Suprapubic skin (tissue), 4 donors: ENCODE measurements at regions not wholly inside any gene's neighbourhood (a gene's known extent, or its start where the extent isn't known, plus 50 kb on each side); places are given as distances from the start of the nearest gene placed in this dataset.

Experiments used
- DNase-seq, 2 donors: peaks; one replicate each; pipeline ENCODE4 v3.0.0-alpha.2; 2019; ENCODE audit warnings: low spot score in 2 of 2
- H3K27ac ChIP-seq: fragments of 200-600 bp; sonication (generic); one replicate; pipeline ENCODE4 v1.5.1; 2019
- H3K27me3 ChIP-seq: fragments of 200-600 bp; sonication (generic); one replicate; pipeline ENCODE4 v1.5.1; 2019
- H3K36me3 ChIP-seq: fragments of 200-600 bp; sonication (generic); one replicate; pipeline ENCODE4 v1.5.1; 2019
- H3K4me1 ChIP-seq: fragments of 200-600 bp; sonication (generic); one replicate; pipeline ENCODE4 v1.5.1; 2019
- H3K4me3 ChIP-seq: fragments of 200-600 bp; sonication (generic); one replicate; pipeline ENCODE4 v1.5.1; 2019; ENCODE audit warnings: mild to moderate bottlenecking
- H3K9me3 ChIP-seq: fragments of 200-600 bp; sonication (generic); one replicate; pipeline ENCODE4 v1.5.1; 2019
- EP300 ChIP-seq: sonication (generic); formaldehyde crosslinking; IDR thresholded peaks from one replicate; pipeline ENCODE4 v1.6.1; 2017; ENCODE audit warnings: antibody characterized with exemption
- POLR2A ChIP-seq, 2 donors: fragments of 450-650 bp; IDR thresholded peaks; one replicate each; pipeline ENCODE4 v1.6.1; 2017; ENCODE audit warnings: antibody characterized with exemption in 2 of 2, mild to moderate bottlenecking in 2 of 2, moderate library complexity in 2 of 2
- POLR2AphosphoS5 ChIP-seq, 3 donors: sonication (generic); formaldehyde crosslinking; IDR thresholded peaks; one replicate each; pipeline ENCODE4 v1.6.1; 2017; ENCODE audit warnings: antibody characterized with exemption in 3 of 3
- WGBS: methylation state at CpG from one replicate; pipeline ENCODE4 v1.1.5; 2018; 5-methylcytosine and 5-hydroxymethylcytosine counted together
- TF ChIP-seq, protein P1 (sequence below), 2 donors: fragments of 200-600 bp in 1 of 2; fragments of 450-650 bp in 1 of 2; sonication (generic) in 1 of 2; IDR thresholded peaks; one replicate each; pipeline ENCODE4 v1.5.1; 2016 to 2019; ENCODE audit warnings: antibody characterized with exemption in 2 of 2, mild to moderate bottlenecking in 1 of 2, moderate library complexity in 1 of 2

DNA sequence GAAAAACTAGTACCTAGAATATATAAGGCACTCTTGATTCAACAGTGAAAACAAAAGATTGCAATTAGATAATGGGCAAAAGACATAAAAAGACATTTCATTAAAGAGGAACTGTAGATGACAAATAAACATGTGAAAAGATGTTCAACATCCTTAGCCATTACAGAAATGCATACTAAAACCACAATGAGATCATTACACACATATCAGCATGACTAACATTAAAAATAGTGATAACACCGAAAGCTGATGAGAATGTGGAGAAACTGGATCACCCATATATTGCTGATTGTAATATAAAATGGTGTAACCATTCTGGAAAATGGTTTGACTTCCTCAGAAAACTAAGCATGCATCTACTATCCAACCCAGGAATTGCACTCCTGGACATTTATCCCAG is 340.3 kb downstream of the SEC16B start:
- no peaks in the 10 kb centered on the region for H3K9me3 ChIP-seq
- TF ChIP-seq POLR2AphosphoS5 (IDR thresholded peaks at IDR 0.05): no peak
- TF ChIP-seq POLR2A (IDR thresholded peaks at IDR 0.05): no peak
- no peak for TF ChIP-seq EP300
- TF ChIP-seq, protein P1, sequence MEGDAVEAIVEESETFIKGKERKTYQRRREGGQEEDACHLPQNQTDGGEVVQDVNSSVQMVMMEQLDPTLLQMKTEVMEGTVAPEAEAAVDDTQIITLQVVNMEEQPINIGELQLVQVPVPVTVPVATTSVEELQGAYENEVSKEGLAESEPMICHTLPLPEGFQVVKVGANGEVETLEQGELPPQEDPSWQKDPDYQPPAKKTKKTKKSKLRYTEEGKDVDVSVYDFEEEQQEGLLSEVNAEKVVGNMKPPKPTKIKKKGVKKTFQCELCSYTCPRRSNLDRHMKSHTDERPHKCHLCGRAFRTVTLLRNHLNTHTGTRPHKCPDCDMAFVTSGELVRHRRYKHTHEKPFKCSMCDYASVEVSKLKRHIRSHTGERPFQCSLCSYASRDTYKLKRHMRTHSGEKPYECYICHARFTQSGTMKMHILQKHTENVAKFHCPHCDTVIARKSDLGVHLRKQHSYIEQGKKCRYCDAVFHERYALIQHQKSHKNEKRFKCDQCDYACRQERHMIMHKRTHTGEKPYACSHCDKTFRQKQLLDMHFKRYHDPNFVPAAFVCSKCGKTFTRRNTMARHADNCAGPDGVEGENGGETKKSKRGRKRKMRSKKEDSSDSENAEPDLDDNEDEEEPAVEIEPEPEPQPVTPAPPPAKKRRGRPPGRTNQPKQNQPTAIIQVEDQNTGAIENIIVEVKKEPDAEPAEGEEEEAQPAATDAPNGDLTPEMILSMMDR (IDR thresholded peaks at IDR 0.05): no peak
- no peaks in the 10 kb centered on the region for H3K27me3 ChIP-seq
- no peaks in the 10 kb centered on the region for H3K4me1 ChIP-seq
- H3K27ac ChIP-seq: no peak overlapping the region
- no peak overlapping the region for H3K4me3 ChIP-seq
- 72% methylated on average over 1 of the region's 1 CpG for WGBS
- no peaks in the 10 kb centered on the region for H3K36me3 ChIP-seq
- no peak for DNase-seq

DNA sequence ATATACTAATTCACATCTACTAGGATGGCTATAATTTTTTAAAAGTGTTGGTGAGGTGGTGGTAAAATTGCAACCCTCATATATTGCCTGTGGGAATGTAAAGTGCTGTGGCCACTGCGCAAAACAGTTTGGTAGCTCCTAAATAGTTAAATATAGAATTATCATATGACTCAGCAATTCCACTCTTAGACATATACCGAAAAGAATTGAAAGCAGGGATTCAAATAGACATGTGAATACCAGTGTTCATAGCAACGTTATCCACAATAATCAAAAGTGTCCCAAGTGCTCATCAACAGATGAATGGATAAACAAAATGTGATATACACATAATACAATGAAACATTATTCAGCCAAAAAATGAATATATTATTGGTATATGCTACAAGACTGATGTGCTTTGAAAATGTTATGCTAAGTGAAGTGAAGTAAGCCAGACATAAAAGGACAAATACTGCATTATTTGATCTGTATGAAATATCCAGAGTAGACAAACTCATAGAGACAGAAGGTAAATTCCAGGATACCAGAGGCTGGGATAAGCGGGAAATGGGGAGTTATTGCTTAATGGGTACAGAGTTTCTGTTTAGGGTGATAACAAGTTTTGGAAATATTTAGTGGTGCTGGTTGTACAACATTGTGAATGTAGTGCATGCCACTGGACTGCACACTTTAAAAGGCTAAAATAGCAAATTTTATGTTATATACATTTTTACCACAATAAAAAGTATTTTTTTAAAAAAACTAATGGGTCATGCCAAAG is 342.5 kb downstream of the SEC16B start:
- WGBS: 78% methylated on average over 4 of the region's 4 CpGs
- no peaks in the 10 kb centered on the region for H3K9me3 ChIP-seq

DNA sequence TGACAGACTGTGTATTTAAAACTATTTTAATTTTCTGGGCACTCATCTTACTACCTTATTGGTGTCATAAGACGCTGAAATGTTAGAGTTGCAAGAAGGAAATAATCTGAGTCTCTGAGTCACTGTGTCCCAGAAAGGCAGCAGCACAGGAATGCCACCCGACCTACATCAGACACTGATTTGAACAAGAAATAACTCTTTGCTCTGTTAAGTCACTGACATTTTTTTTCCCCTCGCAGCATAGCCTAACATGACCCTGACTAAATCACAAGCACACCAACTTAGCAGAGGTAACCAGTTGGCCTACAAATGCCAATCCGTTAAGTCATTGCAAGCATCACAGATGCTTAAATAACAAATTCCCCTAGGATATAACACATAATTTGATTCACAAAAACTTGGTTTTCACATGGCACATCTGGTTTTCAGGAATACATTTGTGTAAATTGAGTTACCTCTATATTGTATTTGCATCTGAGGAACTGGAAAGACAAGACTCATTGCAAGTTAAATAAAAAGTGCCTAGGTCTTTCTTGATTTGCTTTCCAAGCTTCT is 349.1 kb downstream of the SEC16B start:
- Histone ChIP-seq H3K4me3 (no peak overlapping the region), H3K27me3 (no peaks in the 10 kb centered on the region), H3K4me1 (no peaks in the 10 kb centered on the region), H3K9me3 (no peaks in the 10 kb centered on the region), H3K36me3 (no peaks in the 10 kb centered on the region), H3K27ac (no peak overlapping the region)
- no peak for DNase-seq
- WGBS: 41% methylated on average over 4 of the region's 4 CpGs
- TF ChIP-seq POLR2A (IDR thresholded peaks at IDR 0.05) (no peak), EP300 (no peak), POLR2AphosphoS5 (IDR thresholded peaks at IDR 0.05) (no peak)

More for the DNA sequence above, 342.5 kb downstream of the SEC16B start:
- Histone ChIP-seq H3K36me3 (no peaks in the 10 kb centered on the region), H3K27ac (no peak overlapping the region), H3K27me3 (no peaks in the 10 kb centered on the region), H3K4me1 (no peaks in the 10 kb centered on the region), H3K4me3 (no peak overlapping the region)
- TF ChIP-seq EP300 (no peak), POLR2AphosphoS5 (IDR thresholded peaks at IDR 0.05) (no peak)
- no peak for DNase-seq

DNA sequence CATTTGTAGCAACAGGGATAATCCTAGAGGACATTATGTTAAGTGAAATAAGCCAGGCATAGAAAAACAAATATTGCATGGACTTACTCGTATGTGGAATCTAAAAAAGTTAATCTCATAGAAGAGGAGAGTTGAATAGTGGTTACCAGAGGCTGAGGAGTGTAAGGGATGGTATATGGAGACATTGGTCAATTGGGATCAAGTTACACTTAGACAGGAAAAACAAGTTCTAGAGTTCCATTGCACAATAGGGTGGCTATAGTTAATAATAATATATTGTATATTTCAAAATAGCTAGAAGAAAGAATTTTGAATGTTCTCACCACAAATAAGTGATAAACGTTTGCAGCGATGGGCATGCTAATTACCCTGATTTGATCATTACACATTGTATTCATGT is 354.6 kb downstream of the SEC16B start:
- Histone ChIP-seq H3K27me3 (no peaks in the 10 kb centered on the region), H3K4me1 (no peaks in the 10 kb centered on the region), H3K27ac (no peak overlapping the region), H3K4me3 (no peak overlapping the region), H3K9me3 (no peaks in the 10 kb centered on the region), H3K36me3 (no peaks in the 10 kb centered on the region)
- DNase-seq: no peak
- TF ChIP-seq, protein P1 (IDR thresholded peaks at IDR 0.05): no peak
- no peak for TF ChIP-seq EP300
- TF ChIP-seq POLR2A (IDR thresholded peaks at IDR 0.05): no peak
- no peak for TF ChIP-seq POLR2AphosphoS5 (IDR thresholded peaks at IDR 0.05)
- 65% methylated on average over 3 of the region's 3 CpGs for WGBS

DNA sequence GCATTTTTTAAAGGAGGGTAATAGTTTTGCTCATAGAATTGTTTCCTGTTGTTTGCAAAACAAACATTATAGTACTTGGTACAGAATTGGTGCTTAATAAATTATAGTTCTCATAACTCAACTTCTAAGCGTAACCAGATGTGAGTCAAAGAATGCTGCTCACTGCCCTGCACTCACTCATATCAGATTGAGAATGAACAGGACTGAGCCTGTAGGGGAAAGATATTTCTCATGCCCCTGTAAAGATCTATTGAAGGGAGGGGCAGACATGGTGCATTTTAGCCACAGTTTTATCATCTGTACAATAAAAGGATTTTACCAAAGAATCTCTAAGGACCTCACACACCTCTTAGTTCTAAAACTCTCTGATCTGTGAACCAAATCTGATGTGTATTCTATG is 358.5 kb downstream of the SEC16B start:
- no peaks in the 10 kb centered on the region for H3K9me3 ChIP-seq
- no peaks in the 10 kb centered on the region for H3K27me3 ChIP-seq
- TF ChIP-seq, protein P1 (IDR thresholded peaks at IDR 0.05): no peak
- TF ChIP-seq POLR2A (IDR thresholded peaks at IDR 0.05) (no peak), POLR2AphosphoS5 (IDR thresholded peaks at IDR 0.05) (no peak), EP300 (no peak)
- H3K27ac ChIP-seq: no peak overlapping the region
- 48% methylated on average over 1 of the region's 1 CpG for WGBS
- H3K36me3 ChIP-seq: no peaks in the 10 kb centered on the region
- H3K4me3 ChIP-seq: no peak overlapping the region
- no peak for DNase-seq
- H3K4me1 ChIP-seq: no peaks in the 10 kb centered on the region

DNA sequence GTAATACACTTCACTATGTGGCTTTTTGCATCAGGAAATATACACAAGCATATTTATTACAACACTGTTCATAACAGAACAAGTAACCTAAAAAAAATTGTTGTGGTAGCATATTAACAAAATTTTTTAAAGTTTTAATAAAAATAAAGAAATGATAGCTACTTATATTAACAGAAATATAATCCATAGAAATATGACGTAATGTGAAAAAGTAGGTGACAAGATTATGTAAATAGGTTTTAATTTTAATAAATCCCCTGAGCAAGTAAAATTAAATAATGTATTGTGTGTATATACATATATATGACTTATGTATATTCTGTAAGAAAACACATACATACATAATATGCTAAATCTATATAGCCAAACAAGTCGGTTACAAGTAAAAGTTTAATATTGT is 359.9 kb downstream of the SEC16B start:
- no peak overlapping the region for H3K4me3 ChIP-seq
- TF ChIP-seq POLR2AphosphoS5 (IDR thresholded peaks at IDR 0.05) (no peak), POLR2A (IDR thresholded peaks at IDR 0.05) (no peak), EP300 (no peak)
- TF ChIP-seq, protein P1 (IDR thresholded peaks at IDR 0.05): no peak
- H3K36me3 ChIP-seq: no peaks in the 10 kb centered on the region
- H3K27me3 ChIP-seq: no peaks in the 10 kb centered on the region
- H3K9me3 ChIP-seq: no peaks in the 10 kb centered on the region
- 84% methylated on average over 2 of the region's 2 CpGs for WGBS
- no peak overlapping the region for H3K27ac ChIP-seq
- no peaks in the 10 kb centered on the region for H3K4me1 ChIP-seq
- no peak for DNase-seq
